GM12878 (cell line): ENCODE measurements at regions not wholly inside any gene's neighbourhood (a gene's known extent, or its start where the extent isn't known, plus 50 kb on each side); places are given as distances from the start of the nearest gene placed in this dataset.

ENCODE experiments used
- ATAC-seq: fragments of 200-7000 bp; cut with Tn5 transposase; 3 replicates; pipeline ENCODE4 v1.9.1; 2020; ENCODE audit warnings: mild to moderate bottlenecking, moderate library complexity
- BruUV-seq: library from RNA; stranded (reverse); fragments of 400-500 nt; replicated peaks from 2 replicates; lab custom pipeline; 2021; lab: Mats Ljungman, UMichigan
- CTCF ChIA-PET: fragments of 300-600 bp; sonication (Branson Sonifier 250); formaldehyde crosslinking; extraction: SDS; loops from one replicate; lab custom pipeline; 2021; ENCODE audit warnings: inconsistent platforms; lab: Yijun Ruan, JAX
- POLR2A ChIA-PET: fragments of 350-600 bp; formaldehyde crosslinking; extraction: SDS; loops from one replicate; lab custom pipeline; 2021; ENCODE audit warnings: inconsistent platforms; lab: Charles Lee
- RAD21 ChIA-PET: fragments of 300-600 bp; sonication (Branson Sonifier 250); formaldehyde crosslinking; loops from one replicate; lab custom pipeline; 2023; ENCODE audit warnings: antibody characterized with exemption; ENCODE audit not compliant: unreplicated experiment; lab: Charles Lee
- SMC1A ChIA-PET: fragments of 300-600 bp; sonication (Branson Sonifier 250); formaldehyde crosslinking; loops from one replicate; lab custom pipeline; 2023; ENCODE audit not compliant: unreplicated experiment, uncharacterized antibody; lab: Charles Lee
- DNase-seq: peaks from one replicate; pipeline ENCODE4 v3.0.0-alpha.2; 2011; ENCODE audit warnings: low read depth, low spot score
- FAIRE-seq: peaks from 3 replicates; lab custom pipeline; 2011; peaks lifted over from hg19 to GRCh38; lab: Jason Lieb, UNC
- H2AFZ ChIP-seq: 2 replicates; pipeline ENCODE4 v1.6.0; 2011; ENCODE audit warnings: low read depth, low read length, control low read depth; ENCODE audit not compliant: control insufficient read depth
- H3K27ac ChIP-seq: 2 replicates; pipeline ENCODE4 v1.5.1; 2011; ENCODE audit warnings: control low read depth; ENCODE audit not compliant: control insufficient read depth, insufficient read depth
- H3K27me3 ChIP-seq, 2 experiments: replicated peaks in 1 of 2; 2 replicates each; pipeline versions ENCODE4 v1.6.0 to v1.6.1; 2011; ENCODE audit warnings: low read length in 1 of 2; ENCODE audit not compliant: control insufficient read depth in 2 of 2, insufficient read depth in 2 of 2
- H3K36me3 ChIP-seq, 2 experiments: 2 replicates each; pipeline ENCODE4 v1.5.1; 2011; ENCODE audit warnings: low read length in 1 of 2; ENCODE audit not compliant: control insufficient read depth in 2 of 2, insufficient read depth in 2 of 2
- H3K4me1 ChIP-seq: 2 replicates; pipeline ENCODE4 v1.6.1; 2011; ENCODE audit warnings: mild to moderate bottlenecking, low read length, moderate library complexity, mixed read lengths; ENCODE audit not compliant: control insufficient read depth, insufficient read depth
- H3K4me2 ChIP-seq: 2 replicates; pipeline ENCODE4 v1.6.0; 2011; ENCODE audit warnings: control low read depth; ENCODE audit not compliant: control insufficient read depth, insufficient read depth
- H3K4me3 ChIP-seq: fragments of 200-600 bp; sonication (generic); 2 replicates; pipeline ENCODE4 v1.5.1; 2016
- H3K79me2 ChIP-seq: 2 replicates; pipeline ENCODE4 v1.6.0; 2011; ENCODE audit warnings: low read length; ENCODE audit not compliant: control insufficient read depth, insufficient read depth
- H3K9ac ChIP-seq: 2 replicates; pipeline ENCODE4 v1.8.0; 2011; ENCODE audit warnings: low read length, control low read depth, mixed read lengths; ENCODE audit not compliant: control insufficient read depth, insufficient read depth
- H3K9me3 ChIP-seq: replicated peaks from 3 replicates; pipeline ENCODE4 v1.5.1; 2011; ENCODE audit warnings: mild to moderate bottlenecking, low read length; ENCODE audit not compliant: control insufficient read depth, insufficient read depth
- H4K20me1 ChIP-seq: 2 replicates; pipeline ENCODE4 v1.6.0; 2011; ENCODE audit not compliant: control insufficient read depth, insufficient read depth
- ATF7 ChIP-seq: fragments of 450-650 bp; IDR thresholded peaks from 2 replicates; pipeline ENCODE4 v1.6.1; 2016; ENCODE audit warnings: low read depth, mild to moderate bottlenecking
- BACH1 ChIP-seq: fragments of 450-650 bp; IDR thresholded peaks from 2 replicates; pipeline ENCODE4 v1.6.1; 2017; ENCODE audit warnings: mild to moderate bottlenecking, borderline replicate concordance
- CBFB ChIP-seq: IDR thresholded peaks from 2 replicates; pipeline ENCODE4 v1.6.1; 2016; ENCODE audit warnings: antibody characterized with exemption, low read depth
- CREB1 ChIP-seq: IDR thresholded peaks from 2 replicates; pipeline ENCODE4 v1.6.1; 2012; ENCODE audit warnings: low read depth, mild to moderate bottlenecking, inconsistent platforms
- KLF5 ChIP-seq: fragments of 450-650 bp; IDR thresholded peaks from 2 replicates; pipeline ENCODE4 v1.6.1; 2014; ENCODE audit warnings: mild to moderate bottlenecking; ENCODE audit not compliant: partially characterized antibody
- MTA2 ChIP-seq: fragments of 450-650 bp; IDR thresholded peaks from 2 replicates; pipeline ENCODE4 v1.6.1; 2016; ENCODE audit warnings: low read depth, mild to moderate bottlenecking, moderate library complexity
- MTA3 ChIP-seq: IDR thresholded peaks from 2 replicates; pipeline ENCODE4 v1.6.1; 2012; ENCODE audit warnings: low read length, inconsistent platforms, borderline replicate concordance
- NFIC ChIP-seq: IDR thresholded peaks from 2 replicates; pipeline ENCODE4 v1.6.1; 2012; ENCODE audit warnings: low read depth, mild to moderate bottlenecking, inconsistent platforms, low read length, moderate library complexity
- RAD21 ChIP-seq: IDR thresholded peaks from 2 replicates; pipeline ENCODE4 v1.6.1; 2011; ENCODE audit warnings: mild to moderate bottlenecking, low read depth, low read length, moderate library complexity; ENCODE audit not compliant: insufficient read depth
- TAF1 ChIP-seq: IDR thresholded peaks from 2 replicates; pipeline ENCODE4 v1.6.1; 2011; ENCODE audit warnings: mild to moderate bottlenecking, low read depth, low read length, borderline replicate concordance
- TCF12 ChIP-seq: IDR thresholded peaks from 2 replicates; pipeline ENCODE4 v1.6.1; 2011; ENCODE audit warnings: low read depth, mild to moderate bottlenecking, low read length
- WRNIP1 ChIP-seq: IDR thresholded peaks from 2 replicates; pipeline ENCODE4 v1.6.1; 2011; ENCODE audit warnings: low read depth, low read length, improper control_type of control experiment, borderline replicate concordance
- ZNF207 ChIP-seq: fragments of 450-650 bp; IDR thresholded peaks from 2 replicates; pipeline ENCODE4 v1.6.1; 2014; ENCODE audit warnings: antibody characterized with exemption, mild to moderate bottlenecking, borderline replicate concordance
- ZNF384 ChIP-seq: IDR thresholded peaks from 2 replicates; pipeline ENCODE4 v1.6.1; 2012; ENCODE audit warnings: low read depth, mild to moderate bottlenecking, low read length, improper control_type of control experiment, borderline replicate concordance
- WGBS: methylation state at CpG from one replicate; pipeline ENCODE4 v1.1.6; 2016; ENCODE audit warnings: low lambda C conversion rate; ENCODE audit not compliant: insufficient replicate concordance, insufficient coverage; ENCODE audit errors: missing lambda C conversion rate; 5-methylcytosine and 5-hydroxymethylcytosine counted together
- in situ Hi-C: fragments of 300-500 bp; cut with MboI; formaldehyde crosslinking; loops from 9 replicates; pipeline ENCODE4 v1.14.3; 2018; ENCODE audit warnings: mixed read lengths
- intact Hi-C: fragments of 100-400 bp; cut with micrococcal nuclease; formaldehyde crosslinking; loops from one replicate; pipeline ENCODE4 v1.14.2; 2022; ENCODE audit not compliant: unreplicated experiment
- TF ChIP-seq, protein P1 (sequence below): IDR thresholded peaks from 2 replicates; pipeline ENCODE4 v1.6.1; 2012; ENCODE audit warnings: low read length, inconsistent platforms
- TF ChIP-seq, protein P2 (sequence below): fragments of 450-650 bp; formaldehyde crosslinking; IDR thresholded peaks from 2 replicates; pipeline ENCODE4 v1.4.0; 2020; ENCODE audit warnings: mild to moderate bottlenecking, moderate library complexity
- TF ChIP-seq, protein P3 (sequence below): fragments of 450-650 bp; IDR thresholded peaks from 2 replicates; pipeline ENCODE4 v1.6.1; 2018; ENCODE audit warnings: borderline replicate concordance, mild to moderate bottlenecking; ENCODE audit not compliant: partially characterized antibody
- TF ChIP-seq, protein P4 (sequence below): fragments of 450-650 bp; IDR thresholded peaks from 2 replicates; pipeline ENCODE4 v1.6.1; 2017; ENCODE audit warnings: low read depth, mild to moderate bottlenecking, moderate library complexity

DNA sequence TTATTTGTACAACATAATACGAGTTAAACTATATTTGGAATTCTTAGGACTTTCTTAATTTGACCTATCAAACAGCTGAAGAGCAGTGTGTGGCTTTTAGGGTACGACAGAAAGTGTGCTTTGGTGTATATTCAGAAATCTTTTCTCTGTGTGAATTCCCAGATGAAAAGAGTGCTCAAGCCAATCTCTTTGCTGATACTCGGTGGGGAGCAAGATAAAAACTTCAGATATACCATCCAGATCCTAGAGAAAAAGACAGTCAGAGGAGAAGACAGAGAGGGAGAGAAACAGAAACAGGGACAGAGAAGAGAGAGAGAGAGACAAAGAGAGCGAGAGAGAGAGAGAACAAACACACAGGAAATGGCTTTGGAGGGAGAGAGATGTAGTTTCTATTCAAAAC, 658.3 kb upstream of the CPEB2 start:
- no peak overlapping the region for H3K27ac ChIP-seq
- DNase-seq (no peak), ATAC-seq (no peak), FAIRE-seq (no peak)
- H3K4me1 ChIP-seq: no peaks in the 10 kb centered on the region
- no peaks in the 10 kb centered on the region for H3K36me3 ChIP-seq
- in situ Hi-C loops (no loop called here), intact Hi-C loops (no loop called here)
- no peak overlapping the region for H3K4me2 ChIP-seq
- H3K9me3 ChIP-seq: no peaks in the 10 kb centered on the region
- no peaks in the 10 kb centered on the region for H3K79me2 ChIP-seq
- no peaks in the 10 kb centered on the region for H4K20me1 ChIP-seq
- RAD21 ChIA-PET: no interaction called here
- SMC1A ChIA-PET: no interaction called here
- no peak overlapping the region for H3K4me3 ChIP-seq
- no peak overlapping the region for H3K9ac ChIP-seq
- no TSS peak for BruUV-seq
- POLR2A ChIA-PET: no interaction called here
- H3K27me3 ChIP-seq: no peaks in the 10 kb centered on the region
- H2AFZ ChIP-seq: no peak overlapping the region
- WGBS: 3% methylated on average over 3 of the region's 4 CpGs
- CTCF ChIA-PET: no interaction called here
- TF ChIP-seq, protein P1, sequence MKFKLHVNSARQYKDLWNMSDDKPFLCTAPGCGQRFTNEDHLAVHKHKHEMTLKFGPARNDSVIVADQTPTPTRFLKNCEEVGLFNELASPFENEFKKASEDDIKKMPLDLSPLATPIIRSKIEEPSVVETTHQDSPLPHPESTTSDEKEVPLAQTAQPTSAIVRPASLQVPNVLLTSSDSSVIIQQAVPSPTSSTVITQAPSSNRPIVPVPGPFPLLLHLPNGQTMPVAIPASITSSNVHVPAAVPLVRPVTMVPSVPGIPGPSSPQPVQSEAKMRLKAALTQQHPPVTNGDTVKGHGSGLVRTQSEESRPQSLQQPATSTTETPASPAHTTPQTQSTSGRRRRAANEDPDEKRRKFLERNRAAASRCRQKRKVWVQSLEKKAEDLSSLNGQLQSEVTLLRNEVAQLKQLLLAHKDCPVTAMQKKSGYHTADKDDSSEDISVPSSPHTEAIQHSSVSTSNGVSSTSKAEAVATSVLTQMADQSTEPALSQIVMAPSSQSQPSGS: no peak
- TF ChIP-seq MTA3 (no peak), ZNF207 (no peak), CBFB (no peak), MTA2 (no peak), CREB1 (no peak), RAD21 (no peak), KLF5 (no peak), WRNIP1 (no peak), ZNF384 (no peak), NFIC (no peak), TAF1 (no peak), ATF7 (no peak), BACH1 (no peak), TCF12 (no peak)
- TF ChIP-seq, protein P2, sequence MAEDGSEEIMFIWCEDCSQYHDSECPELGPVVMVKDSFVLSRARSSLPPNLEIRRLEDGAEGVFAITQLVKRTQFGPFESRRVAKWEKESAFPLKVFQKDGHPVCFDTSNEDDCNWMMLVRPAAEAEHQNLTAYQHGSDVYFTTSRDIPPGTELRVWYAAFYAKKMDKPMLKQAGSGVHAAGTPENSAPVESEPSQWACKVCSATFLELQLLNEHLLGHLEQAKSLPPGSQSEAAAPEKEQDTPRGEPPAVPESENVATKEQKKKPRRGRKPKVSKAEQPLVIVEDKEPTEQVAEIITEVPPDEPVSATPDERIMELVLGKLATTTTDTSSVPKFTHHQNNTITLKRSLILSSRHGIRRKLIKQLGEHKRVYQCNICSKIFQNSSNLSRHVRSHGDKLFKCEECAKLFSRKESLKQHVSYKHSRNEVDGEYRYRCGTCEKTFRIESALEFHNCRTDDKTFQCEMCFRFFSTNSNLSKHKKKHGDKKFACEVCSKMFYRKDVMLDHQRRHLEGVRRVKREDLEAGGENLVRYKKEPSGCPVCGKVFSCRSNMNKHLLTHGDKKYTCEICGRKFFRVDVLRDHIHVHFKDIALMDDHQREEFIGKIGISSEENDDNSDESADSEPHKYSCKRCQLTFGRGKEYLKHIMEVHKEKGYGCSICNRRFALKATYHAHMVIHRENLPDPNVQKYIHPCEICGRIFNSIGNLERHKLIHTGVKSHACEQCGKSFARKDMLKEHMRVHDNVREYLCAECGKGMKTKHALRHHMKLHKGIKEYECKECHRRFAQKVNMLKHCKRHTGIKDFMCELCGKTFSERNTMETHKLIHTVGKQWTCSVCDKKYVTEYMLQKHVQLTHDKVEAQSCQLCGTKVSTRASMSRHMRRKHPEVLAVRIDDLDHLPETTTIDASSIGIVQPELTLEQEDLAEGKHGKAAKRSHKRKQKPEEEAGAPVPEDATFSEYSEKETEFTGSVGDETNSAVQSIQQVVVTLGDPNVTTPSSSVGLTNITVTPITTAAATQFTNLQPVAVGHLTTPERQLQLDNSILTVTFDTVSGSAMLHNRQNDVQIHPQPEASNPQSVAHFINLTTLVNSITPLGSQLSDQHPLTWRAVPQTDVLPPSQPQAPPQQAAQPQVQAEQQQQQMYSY: no peak
- TF ChIP-seq, protein P3, sequence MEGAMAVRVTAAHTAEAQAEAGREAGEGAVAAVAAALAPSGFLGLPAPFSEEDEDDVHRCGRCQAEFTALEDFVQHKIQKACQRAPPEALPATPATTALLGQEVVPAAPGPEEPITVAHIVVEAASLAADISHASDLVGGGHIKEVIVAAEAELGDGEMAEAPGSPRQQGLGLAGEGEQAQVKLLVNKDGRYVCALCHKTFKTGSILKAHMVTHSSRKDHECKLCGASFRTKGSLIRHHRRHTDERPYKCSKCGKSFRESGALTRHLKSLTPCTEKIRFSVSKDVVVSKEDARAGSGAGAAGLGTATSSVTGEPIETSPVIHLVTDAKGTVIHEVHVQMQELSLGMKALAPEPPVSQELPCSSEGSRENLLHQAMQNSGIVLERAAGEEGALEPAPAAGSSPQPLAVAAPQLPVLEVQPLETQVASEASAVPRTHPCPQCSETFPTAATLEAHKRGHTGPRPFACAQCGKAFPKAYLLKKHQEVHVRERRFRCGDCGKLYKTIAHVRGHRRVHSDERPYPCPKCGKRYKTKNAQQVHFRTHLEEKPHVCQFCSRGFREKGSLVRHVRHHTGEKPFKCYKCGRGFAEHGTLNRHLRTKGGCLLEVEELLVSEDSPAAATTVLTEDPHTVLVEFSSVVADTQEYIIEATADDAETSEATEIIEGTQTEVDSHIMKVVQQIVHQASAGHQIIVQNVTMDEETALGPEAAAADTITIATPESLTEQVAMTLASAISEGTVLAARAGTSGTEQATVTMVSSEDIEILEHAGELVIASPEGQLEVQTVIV: no peak
- TF ChIP-seq, protein P4, sequence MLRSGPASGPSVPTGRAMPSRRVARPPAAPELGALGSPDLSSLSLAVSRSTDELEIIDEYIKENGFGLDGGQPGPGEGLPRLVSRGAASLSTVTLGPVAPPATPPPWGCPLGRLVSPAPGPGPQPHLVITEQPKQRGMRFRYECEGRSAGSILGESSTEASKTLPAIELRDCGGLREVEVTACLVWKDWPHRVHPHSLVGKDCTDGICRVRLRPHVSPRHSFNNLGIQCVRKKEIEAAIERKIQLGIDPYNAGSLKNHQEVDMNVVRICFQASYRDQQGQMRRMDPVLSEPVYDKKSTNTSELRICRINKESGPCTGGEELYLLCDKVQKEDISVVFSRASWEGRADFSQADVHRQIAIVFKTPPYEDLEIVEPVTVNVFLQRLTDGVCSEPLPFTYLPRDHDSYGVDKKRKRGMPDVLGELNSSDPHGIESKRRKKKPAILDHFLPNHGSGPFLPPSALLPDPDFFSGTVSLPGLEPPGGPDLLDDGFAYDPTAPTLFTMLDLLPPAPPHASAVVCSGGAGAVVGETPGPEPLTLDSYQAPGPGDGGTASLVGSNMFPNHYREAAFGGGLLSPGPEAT: no peak
